Transverse colon (tissue), 4 donors: ENCODE measurements at regions not wholly inside any gene's neighbourhood (a gene's known extent, or its start where the extent isn't known, plus 50 kb on each side); places are given as distances from the start of the nearest gene placed in this dataset.

Source experiments
- DNase-seq: peaks from one replicate; pipeline ENCODE4 v3.0.0-alpha.2; 2019
- H3K27ac ChIP-seq, 4 donors: fragments of 200-600 bp; sonication (generic); 2 replicates each; pipeline ENCODE4 v1.5.1; 2016 to 2018; ENCODE audit warnings: inconsistent platforms in 4 of 4
- H3K27me3 ChIP-seq: fragments of 200-600 bp; sonication (generic); 2 replicates; pipeline ENCODE4 v1.5.1; 2017; ENCODE audit warnings: inconsistent platforms
- H3K36me3 ChIP-seq, 4 donors: fragments of 200-600 bp; sonication (generic); 2 replicates each; pipeline ENCODE4 v1.5.1; 2017 to 2019; ENCODE audit warnings: inconsistent platforms in 4 of 4
- H3K4me1 ChIP-seq, 4 donors: fragments of 200-600 bp; sonication (generic); 2 replicates each; pipeline ENCODE4 v1.5.1; 2017 to 2020; ENCODE audit warnings: inconsistent platforms in 4 of 4
- H3K4me3 ChIP-seq, 4 donors: fragments of 200-600 bp; sonication (generic); 1 replicate in 1 of 4; 2 replicates in 3 of 4; pipeline versions ENCODE4 v1.5.1 to v1.6.1; 2017 to 2019; ENCODE audit warnings: inconsistent platforms in 4 of 4
- H3K9me3 ChIP-seq, 2 donors: fragments of 200-600 bp; sonication (generic); 2 replicates each; pipeline ENCODE4 v1.5.1; 2017 to 2019; ENCODE audit warnings: inconsistent platforms in 2 of 2
- EP300 ChIP-seq: sonication (generic); formaldehyde crosslinking; IDR thresholded peaks from one replicate; pipeline ENCODE4 v1.6.1; 2017; ENCODE audit warnings: antibody characterized with exemption, low read depth
- POLR2A ChIP-seq: fragments of 450-650 bp; IDR thresholded peaks from one replicate; pipeline ENCODE4 v1.6.1; 2016; ENCODE audit warnings: antibody characterized with exemption, mild to moderate bottlenecking, moderate library complexity
- POLR2AphosphoS5 ChIP-seq, 3 donors: sonication (generic); formaldehyde crosslinking; IDR thresholded peaks; one replicate each; pipeline ENCODE4 v1.6.1; 2016; ENCODE audit warnings: antibody characterized with exemption in 3 of 3
- WGBS, 2 donors: methylation state at CpG; one replicate each; pipeline ENCODE4 v1.1.5; 2018; ENCODE audit warnings: low coverage in 1 of 2; 5-methylcytosine and 5-hydroxymethylcytosine counted together
- in situ Hi-C, 4 donors: fragments of 200-750 bp; cut with MboI; loops; one replicate each; pipeline versions ENCODE4 v1.15.0 to v1.15.1; 2017; ENCODE audit warnings: low sequenced_read_pairs in 3 of 4, low pct_ligation_motif_present in 1 of 4, low pct_unique_long_range_greater_than_20kb in 1 of 4
- intact Hi-C: fragments of 100-400 bp; cut with DNase I; formaldehyde crosslinking; loops from one replicate; pipeline ENCODE4 v1.15.1; 2023; ENCODE audit warnings: low total_unique reads
- TF ChIP-seq, protein P1 (sequence below), 5 experiments: fragments of 200-600 bp in 3 of 5; fragments of 450-650 bp in 2 of 5; sonication (generic) in 3 of 5; IDR thresholded peaks; 1 replicate in 2 of 5; 2 replicates in 3 of 5; pipeline ENCODE4 v1.5.1; 2016 to 2017; ENCODE audit warnings: antibody characterized with exemption in 5 of 5, inconsistent platforms in 3 of 5, mild to moderate bottlenecking in 2 of 5, moderate library complexity in 1 of 5

DNA sequence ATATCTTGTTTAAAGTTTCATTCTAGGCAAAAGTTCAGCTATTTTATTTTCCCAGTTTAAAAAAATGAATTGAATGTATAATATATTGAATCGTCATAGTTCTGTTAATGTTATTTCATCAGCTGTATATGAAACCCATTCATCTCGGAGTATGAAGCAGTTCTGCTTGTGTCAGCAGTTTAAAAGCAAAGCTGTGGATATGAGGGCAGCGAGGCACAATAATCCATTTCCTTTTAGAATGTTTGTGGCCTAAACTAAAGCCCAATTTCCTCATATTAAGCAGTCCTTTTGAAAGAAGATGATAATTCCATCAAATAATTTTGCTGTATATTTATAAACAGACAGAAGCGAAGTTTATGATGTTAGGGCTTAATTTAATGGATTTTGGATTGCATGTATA is 300.1 kb downstream of the SAMD5 start:
- intact Hi-C loops, result no loop called here
- H3K27me3 ChIP-seq, result no peaks in the 10 kb centered on the region
- WGBS, 2 donors, result 53 to 93% methylated on average over 4 of the region's 4 CpGs
- no peak for DNase-seq
- no peak overlapping the region for H3K27ac ChIP-seq
- no peak overlapping the region for H3K4me3 ChIP-seq
- TF ChIP-seq POLR2AphosphoS5 (IDR thresholded peaks at IDR 0.05), result no peak
- TF ChIP-seq, protein P1, sequence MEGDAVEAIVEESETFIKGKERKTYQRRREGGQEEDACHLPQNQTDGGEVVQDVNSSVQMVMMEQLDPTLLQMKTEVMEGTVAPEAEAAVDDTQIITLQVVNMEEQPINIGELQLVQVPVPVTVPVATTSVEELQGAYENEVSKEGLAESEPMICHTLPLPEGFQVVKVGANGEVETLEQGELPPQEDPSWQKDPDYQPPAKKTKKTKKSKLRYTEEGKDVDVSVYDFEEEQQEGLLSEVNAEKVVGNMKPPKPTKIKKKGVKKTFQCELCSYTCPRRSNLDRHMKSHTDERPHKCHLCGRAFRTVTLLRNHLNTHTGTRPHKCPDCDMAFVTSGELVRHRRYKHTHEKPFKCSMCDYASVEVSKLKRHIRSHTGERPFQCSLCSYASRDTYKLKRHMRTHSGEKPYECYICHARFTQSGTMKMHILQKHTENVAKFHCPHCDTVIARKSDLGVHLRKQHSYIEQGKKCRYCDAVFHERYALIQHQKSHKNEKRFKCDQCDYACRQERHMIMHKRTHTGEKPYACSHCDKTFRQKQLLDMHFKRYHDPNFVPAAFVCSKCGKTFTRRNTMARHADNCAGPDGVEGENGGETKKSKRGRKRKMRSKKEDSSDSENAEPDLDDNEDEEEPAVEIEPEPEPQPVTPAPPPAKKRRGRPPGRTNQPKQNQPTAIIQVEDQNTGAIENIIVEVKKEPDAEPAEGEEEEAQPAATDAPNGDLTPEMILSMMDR (IDR thresholded peaks at IDR 0.05), result no peak
- no peak for TF ChIP-seq EP300
- TF ChIP-seq POLR2A, result no peak
- H3K4me1 ChIP-seq, result peaks cover 0 to 9% (median 3%) of the 10 kb centered on the region in 4 donors
- in situ Hi-C loops, result no loop called here
- H3K9me3 ChIP-seq, result peaks cover 7 to 9% of the 10 kb centered on the region in 2 donors
- no peaks in the 10 kb centered on the region for H3K36me3 ChIP-seq

DNA sequence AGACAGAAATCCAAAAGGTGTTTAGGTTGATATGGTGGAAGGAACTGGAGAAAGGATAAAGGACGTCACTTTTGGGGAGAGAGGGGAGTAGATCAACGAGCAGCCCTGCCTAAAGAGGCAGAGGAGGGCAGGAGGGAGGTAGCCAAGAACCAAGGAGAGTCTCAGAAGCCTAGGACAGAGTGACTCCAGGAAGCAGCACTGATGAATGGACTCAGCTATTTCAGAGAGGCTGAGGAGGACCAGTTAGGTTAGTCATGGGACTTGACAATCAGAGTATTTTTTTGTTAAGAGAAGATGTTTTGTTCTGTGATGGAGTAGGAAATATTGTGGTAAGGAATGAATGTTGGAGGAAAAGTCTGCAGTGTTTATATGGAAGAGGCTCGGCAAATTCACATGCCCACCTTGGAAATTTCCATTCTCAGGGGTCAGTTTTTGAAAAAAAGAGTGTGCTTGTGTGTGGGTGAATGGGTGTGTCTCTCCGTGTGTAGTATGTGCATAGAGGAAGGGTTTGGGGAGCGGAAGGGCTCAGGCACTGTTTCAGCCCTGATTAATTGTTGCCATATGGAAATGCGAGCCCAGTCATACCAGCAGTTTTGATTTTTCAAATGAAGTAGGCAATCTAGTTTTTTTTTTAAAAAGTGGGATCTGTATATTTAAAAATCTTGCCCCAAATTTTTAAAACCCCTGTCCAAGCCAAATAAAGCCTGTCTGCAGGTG is 303.6 kb downstream of the SAMD5 start:
- no peak for DNase-seq
- intact Hi-C loops, result no loop called here
- no peak overlapping the region for H3K27ac ChIP-seq
- no peaks in the 10 kb centered on the region for H3K4me1 ChIP-seq
- no peak overlapping the region for H3K4me3 ChIP-seq
- TF ChIP-seq EP300 (no peak), POLR2A (no peak), POLR2AphosphoS5 (IDR thresholded peaks at IDR 0.05) (no peak)
- TF ChIP-seq, protein P1 (IDR thresholded peaks at IDR 0.05), result no peak
- WGBS, 2 donors, result 84 to 89% methylated on average over 5 to 6 of the region's 6 CpGs
- H3K27me3 ChIP-seq, result no peaks in the 10 kb centered on the region
- H3K9me3 ChIP-seq, result peaks cover 0 to 1% of the 10 kb centered on the region in 2 donors
- no peaks in the 10 kb centered on the region for H3K36me3 ChIP-seq
- in situ Hi-C loops, result no loop called here

GRCh38 chr6:147817042-147817689 is 308.7 kb downstream of the SAMD5 start:
- Histone ChIP-seq H3K27ac (no peak overlapping the region), H3K4me3 (no peak overlapping the region), H3K9me3 (no peaks in the 10 kb centered on the region), H3K36me3 (no peaks in the 10 kb centered on the region), H3K4me1 (no peaks in the 10 kb centered on the region), H3K27me3 (no peaks in the 10 kb centered on the region)
- 86 to 96% methylated on average over 4 of the region's 4 CpGs for WGBS, 2 donors
- intact Hi-C loops, result no loop called here
- TF ChIP-seq POLR2AphosphoS5 (IDR thresholded peaks at IDR 0.05), result no peak
- in situ Hi-C loops, result no loop called here
- DNase-seq, result no peak

GRCh38 chr6:147820520-147820919 is 312.0 kb downstream of the SAMD5 start:
- in situ Hi-C loops, result no loop called here
- Histone ChIP-seq H3K9me3 (no peaks in the 10 kb centered on the region), H3K27ac (no peak overlapping the region), H3K36me3 (no peaks in the 10 kb centered on the region), H3K4me3 (no peak overlapping the region), H3K27me3 (no peaks in the 10 kb centered on the region), H3K4me1 (no peaks in the 10 kb centered on the region)
- no peak for DNase-seq
- intact Hi-C loops, result no loop called here
- WGBS, 2 donors, result 61 to 72% methylated on average over 5 to 6 of the region's 6 CpGs
- TF ChIP-seq POLR2A, result no peak
- TF ChIP-seq POLR2AphosphoS5 (IDR thresholded peaks at IDR 0.05), result no peak
- TF ChIP-seq, protein P1 (IDR thresholded peaks at IDR 0.05), result no peak
- TF ChIP-seq EP300, result no peak
